ENCODE measurements at regions not wholly inside any gene's neighbourhood (a gene's known extent, or its start where the extent isn't known, plus 50 kb on each side); places are given as distances from the start of the nearest gene placed in this dataset.
A peak's percentile ranks its signal among the peaks of the same experiment; 100 is the strongest.
"Not testable (repeated sequence)": the region's sequence is repeated elsewhere in the genome, so short reads cannot be mapped to it uniquely, and the experiment has no call there.

DNA sequence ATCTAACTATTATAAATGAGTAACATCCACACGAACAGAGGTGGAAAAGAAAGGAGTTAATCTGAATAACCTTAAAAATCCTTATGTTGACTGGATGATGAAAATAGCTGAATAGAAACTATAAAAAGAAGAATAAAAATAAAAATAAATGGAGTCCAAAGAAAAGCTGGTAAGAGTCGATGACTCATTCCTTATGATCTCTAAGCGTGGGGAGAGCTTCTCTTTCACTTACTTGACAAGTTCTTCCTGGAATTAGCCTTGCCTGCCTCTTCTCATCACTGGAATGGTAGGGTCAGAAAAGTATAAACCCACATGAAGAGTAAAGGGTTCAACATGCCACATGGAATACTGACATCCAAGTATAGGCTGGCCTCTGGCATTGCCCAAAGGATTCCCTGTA lies 477.0 kb upstream of the RGMB start:
- DNase-seq = no peak

DNA sequence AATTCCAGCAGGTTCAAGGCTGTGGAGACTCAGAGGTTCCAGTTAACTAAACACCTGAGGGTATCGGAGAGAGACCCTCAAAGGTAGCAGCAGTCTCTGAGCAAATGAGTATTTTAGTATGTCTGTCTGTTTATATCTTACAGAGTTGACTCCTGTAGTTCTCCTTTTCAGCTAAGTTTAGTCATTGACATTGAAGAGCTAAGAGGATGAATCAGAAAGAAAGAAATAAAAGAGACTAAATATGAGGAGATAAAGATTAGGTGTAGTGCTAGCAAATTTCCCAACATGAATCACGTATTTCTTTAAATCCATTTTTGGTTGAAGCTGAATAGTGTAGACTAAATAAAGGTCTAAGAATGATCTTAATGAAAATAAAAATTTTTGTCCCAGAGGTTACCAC lies 474.0 kb upstream of the RGMB start:
- DNase-seq = no peak

DNA sequence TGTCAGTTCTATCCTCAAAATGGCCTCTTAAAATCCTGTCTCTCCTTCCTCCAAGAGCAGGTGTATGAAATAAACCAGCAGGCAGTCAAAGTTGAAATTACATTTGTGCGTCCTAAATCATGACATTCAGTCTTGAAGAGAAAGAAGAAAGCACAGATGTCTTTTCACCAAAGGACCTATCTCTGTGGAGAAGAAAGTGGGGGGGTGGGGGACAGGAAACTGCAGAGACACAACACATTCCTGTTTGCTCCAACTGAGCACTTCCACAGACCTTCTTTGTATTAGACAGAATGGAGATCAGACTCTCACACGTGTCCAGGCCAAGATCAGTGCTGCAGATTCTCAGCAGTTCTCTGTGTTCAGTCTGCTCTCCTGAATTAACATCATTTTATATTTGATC lies 471.9 kb upstream of the RGMB start:
- peak in 7 of 56 donors; percentile 1 to 26 (median 2) for DNase-seq

DNA sequence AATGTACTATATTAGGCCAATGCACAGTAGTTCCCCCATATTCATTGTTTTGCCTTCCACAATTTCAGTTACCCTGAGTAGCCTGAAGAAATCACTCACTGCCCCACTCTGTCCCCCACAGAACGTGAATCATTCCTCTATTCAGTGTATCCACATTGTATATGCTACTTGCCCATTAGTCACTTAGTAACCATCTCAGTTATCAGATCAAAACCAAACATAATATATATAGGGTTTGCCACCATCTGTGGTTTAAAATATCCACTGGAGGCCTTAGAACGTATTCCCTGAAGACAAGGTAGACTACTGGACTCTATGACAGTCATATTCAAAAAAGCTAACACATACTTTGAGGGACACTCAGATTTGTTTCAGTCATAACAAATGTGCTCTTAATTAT lies 465.7 kb upstream of the RGMB start:
- DNase-seq = no peak

DNA sequence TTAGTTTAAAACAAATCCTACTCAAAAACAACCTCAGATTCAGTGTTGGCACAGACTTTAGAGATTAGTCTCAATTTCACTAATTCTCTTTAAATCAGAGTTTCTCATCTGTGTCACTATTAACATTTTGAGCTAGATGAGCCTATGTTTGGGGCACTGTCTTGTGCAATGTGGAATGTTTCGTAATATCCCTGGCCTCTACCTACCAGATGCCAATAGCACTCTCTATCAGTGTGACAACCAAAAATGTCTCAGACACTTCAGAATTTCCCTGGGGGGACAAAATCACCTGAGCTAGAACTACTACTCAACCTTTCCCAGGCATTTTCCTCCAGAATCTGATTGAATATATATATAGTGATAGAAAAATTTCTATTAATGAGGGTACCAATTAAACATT lies 465.2 kb upstream of the RGMB start:
- DNase-seq = no peak

DNA sequence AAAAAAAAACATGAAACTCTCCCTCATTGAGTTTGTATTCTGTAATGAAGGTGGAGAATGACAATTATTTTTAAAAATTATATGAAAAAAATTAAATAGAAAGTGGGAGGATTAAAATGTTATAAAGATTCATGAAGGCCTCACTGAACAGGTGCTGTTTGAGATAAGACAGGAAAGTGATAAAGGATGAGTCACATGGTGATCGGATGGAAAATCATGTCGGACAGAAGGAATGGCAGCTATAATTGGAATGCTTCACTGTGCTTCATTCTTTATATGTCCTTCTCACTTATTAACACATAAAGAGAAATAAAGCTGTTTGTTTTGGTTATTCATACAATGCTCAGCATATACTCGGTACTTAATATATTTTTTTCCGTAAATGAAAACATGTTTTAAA lies 464.5 kb upstream of the RGMB start:
- DNase-seq = no peak

DNA sequence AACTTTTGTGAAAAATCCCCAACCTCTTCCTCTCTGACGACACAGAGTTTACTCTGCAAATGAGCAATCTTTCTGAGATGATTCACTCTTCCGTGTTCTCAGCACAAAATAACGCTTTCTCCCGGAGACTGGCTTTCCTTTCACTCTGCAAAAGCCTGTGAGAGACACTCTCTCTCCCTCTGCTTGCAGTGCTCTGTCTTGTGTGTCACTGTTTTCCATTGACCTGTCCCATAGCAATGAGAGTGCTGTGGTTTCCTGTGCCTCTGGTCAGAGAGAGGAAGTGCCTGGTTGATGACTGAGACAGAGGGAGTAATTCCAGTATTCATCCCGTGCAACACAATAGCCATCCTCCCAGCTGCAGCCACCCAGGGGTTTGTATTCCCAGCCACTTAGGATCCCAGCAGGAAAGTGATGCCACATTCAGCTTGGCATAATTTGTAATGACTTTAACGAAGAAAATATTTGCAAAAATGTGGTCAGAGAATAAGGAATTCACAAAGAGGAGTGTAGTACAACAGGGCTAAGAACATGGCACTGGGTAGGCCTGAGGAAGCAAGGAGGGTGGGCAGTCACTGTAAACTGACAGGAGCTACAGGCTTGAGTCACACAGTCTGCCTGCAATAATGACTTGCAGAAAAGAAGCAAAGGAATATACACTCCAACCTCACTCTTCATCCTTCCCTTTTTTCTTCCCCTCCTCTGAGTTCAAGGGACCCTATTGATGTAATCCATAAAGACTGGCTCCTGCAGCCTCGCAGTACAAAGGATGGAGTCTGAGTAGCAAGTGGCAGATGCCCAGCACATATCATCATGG lies 463.5 kb upstream of the RGMB start:
- DNase-seq = peak in 24 of 56 donors; percentile 0 to 46 (median 8)

DNA sequence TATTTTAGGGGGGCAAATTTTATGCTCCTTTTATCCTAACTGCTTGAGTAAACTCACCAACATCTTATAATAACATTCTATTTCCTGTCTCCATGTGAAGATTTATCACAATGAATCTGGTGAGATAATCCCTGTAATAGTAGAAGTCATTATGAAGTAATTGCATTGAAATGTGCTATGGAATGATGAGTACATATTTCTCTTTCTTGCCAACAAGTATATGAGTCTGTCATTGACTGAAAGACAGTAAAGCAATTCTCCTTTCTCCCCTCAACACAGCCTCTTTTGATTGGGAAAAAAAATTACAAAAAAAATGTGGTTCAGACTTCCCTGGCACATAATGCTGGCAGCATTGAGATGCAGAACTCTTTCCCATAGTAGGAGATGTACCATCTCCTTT lies 459.2 kb upstream of the RGMB start:
- no peak for DNase-seq

DNA sequence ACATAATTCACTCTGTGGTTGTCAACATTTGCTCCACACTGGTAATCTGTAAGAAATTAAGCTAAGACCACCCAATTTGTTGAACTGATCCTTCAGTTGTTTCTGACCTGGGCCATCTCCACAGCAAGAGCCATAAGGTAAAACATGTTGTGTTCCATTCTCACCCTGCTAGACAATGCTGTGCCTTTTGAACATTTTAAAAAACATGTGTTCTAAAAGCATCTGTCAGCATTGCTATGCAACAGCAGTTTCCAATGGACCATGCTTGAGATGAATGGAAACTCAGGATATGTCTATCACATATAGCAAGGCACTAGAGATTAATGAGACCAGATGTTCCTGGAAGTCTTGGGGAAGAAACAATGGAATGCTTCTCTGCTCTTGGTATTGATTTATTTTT lies 455.1 kb upstream of the RGMB start:
- DNase-seq = no peak

DNA sequence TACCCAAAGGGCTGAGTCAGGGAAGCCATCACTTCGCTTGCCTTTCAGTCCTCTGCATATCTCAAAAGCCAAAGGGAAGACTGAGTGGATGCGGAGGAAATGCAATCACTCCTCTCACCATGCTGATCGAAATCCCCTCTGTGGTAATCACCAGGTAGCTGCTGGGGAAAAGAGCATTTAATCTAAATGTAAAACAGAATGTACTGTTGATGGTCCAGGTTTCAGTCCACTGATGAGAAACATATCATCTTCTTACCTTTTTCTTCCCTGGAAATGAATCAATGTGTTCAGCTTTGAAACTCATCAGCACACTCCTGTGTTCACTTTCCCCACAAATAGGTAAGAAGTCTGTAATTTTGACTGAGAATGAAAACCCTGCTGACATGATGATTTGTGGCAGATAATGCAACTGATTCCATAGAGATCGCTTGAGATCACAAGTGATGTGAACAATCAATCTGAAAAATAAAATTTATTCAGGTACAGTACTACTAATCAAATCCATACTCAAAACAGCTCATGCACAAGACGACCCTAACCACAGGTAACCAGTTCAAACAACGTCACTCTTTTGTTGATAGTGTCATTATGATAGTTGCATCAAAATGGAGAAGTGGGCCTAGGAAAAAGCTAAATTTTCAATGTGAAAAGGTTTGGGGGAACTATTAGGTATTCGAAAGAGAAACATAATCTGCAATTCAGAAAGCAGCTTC lies 454.0 kb upstream of the RGMB start:
- DNase-seq = no peak

DNA sequence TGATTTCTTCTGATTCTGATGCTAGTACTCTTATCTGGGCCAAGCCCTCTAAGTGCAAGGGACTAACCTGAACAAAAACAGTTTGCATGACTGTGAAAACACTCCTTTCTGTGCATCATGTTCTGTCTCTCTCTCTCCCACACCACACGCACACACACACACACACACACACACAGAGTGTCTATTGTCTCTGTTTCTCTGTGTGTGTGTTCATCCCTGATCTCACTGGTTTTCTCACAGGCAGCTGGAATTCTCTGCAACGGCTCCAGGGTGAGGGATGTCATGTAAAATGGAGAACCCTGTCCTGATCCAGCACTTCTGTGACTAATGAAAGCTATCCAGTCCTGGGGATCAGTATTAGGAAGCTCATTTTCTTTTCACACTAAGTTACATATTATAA lies 453.1 kb upstream of the RGMB start:
- DNase-seq = peak in 5 of 56 donors; percentile 1 to 12 (median 8)

DNA sequence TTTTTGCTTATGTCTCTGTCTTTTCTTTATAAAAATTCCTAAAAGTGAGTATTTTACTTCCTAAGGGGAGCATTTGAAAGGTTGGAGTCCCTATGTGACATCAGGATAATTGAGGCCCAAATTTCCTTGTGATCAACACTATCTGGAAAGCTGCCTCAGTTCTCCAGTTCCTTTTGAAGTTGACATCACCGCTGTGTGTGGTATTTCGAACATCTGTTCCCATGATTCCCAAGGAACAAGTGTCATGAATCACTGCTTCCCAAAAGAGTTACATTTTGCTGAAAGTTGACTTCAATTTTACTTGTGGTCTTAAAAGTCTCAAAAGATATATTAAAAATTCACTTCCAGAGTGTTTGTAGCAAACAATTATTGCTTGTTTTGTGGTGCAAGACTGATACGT lies 452.1 kb upstream of the RGMB start:
- DNase-seq = no peak

DNA sequence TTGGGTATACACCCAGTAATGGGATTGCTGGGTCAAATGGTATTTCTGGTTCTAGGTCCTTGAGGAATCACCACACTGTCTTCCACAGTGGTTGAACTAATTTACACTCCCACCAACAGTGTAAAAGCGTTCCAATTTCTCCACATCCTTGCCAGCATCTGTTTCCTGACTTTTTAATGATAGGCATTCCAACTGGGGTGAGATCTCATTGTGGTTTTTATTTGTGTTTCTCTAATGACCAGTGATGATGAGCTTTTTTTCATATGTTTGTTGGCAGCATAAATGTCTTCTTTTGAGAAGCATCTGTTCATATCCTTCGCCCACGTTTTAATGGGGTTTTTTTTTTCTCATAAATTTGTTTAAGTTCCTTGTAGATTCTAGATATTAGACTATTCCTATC lies 448.3 kb upstream of the RGMB start:
- not testable (repeated sequence) for DNase-seq

DNA sequence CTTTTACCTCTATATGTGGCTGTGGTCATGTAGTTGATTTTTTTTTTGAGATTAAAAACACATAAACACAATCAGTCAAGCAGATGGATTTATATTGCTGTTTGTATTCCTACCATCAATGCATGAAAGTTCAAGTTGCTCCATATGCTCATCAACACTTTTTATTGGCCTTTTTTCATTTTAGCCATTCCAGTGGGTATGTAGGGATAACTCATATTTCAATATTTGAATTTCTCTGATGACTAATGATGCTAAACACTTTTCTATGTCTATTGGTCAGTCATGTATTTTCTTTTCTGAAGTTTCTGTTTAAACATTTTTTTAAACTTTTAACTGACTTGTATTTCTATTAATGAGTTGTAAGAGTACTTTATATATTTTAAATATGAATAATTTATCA lies 445.4 kb upstream of the RGMB start:
- no peak for DNase-seq

DNA sequence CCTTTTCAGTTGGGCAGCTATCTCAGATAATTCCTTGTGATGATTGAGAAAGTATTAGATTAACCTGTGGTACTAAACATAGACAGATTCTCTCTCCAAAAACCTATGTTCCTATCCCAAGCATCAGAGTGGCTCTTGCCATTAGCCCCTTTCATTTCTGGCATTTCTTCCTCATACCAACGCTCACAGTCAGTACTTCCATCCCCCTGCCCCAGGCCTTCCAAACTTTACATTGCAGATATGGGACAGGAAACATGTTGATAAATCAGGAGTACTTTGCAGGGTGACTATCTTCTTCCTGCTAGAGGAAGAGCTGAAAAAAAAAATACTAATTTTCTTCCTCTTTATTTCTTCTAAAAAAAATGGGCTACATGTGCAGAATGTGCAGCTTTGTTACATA lies 442.6 kb upstream of the RGMB start:
- DNase-seq = no peak

DNA sequence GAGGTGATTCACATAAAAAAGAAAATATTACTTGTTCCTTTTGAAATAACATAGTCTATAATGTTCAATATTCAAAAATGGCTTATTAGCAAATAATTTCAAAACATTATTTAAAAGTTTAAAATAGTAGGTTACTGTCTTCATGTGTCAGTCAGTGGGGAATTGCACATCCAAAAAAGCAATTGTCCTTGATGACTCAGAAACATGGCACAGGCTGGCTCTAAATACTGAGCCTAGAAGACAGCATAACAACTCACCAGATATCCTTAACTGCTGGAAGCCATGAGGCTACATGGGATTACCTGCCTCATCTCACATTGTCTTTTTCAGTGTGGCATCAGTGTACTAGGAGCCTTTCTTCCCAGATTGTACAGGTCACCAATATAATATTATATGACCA lies 439.5 kb upstream of the RGMB start:
- no peak for DNase-seq

DNA sequence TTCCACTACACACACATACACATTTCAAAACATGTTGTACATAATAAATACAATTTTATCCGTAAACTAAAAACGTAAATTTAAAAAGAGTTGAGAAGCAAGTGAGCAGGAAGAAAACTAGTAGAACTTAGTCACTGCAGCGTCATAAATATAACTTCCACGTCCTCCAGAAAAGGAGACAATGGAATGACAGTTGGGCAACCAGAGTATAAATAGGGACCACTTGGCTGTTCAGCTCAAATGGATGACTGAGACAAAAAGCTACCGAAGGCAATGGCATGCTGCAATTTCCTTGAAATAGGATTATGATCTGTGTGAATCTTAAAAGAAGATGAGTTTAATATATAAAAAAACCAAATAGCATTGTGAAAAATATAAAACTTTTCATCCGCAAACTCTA lies 438.5 kb upstream of the RGMB start:
- no peak for DNase-seq

DNA sequence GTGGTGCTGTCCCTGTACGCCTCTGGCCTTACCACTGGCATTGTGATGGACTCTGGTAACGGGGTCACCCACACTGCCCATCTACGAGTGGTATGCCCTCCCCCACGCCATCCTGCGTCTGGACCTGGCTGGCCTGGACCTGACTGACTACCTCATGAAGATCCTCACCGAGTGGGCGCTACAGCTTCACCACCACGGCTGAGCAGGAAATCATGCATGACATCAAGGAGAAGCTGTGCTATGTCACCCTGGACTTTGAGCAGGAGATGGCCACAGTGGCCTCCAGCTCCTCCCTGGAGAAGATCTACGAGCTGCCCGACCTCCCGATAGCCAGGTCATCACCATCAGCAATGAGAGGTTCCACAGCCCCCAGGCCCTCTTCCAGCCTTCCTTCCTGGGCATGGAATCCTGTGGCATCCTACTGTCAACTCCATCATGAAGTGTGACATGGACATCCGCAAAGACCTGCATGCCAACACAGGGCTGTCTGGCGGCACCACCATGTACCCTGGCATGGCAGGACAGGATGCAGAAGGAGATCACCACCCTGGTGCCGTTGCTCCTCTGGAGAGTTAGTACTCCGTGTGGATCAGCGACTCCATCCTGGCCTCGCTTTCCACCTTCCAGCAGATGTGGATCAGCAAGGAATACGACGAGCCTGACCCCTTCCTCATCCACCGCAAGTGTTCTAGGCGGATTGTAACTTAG lies 434.2 kb upstream of the RGMB start:
- no peak for DNase-seq

DNA sequence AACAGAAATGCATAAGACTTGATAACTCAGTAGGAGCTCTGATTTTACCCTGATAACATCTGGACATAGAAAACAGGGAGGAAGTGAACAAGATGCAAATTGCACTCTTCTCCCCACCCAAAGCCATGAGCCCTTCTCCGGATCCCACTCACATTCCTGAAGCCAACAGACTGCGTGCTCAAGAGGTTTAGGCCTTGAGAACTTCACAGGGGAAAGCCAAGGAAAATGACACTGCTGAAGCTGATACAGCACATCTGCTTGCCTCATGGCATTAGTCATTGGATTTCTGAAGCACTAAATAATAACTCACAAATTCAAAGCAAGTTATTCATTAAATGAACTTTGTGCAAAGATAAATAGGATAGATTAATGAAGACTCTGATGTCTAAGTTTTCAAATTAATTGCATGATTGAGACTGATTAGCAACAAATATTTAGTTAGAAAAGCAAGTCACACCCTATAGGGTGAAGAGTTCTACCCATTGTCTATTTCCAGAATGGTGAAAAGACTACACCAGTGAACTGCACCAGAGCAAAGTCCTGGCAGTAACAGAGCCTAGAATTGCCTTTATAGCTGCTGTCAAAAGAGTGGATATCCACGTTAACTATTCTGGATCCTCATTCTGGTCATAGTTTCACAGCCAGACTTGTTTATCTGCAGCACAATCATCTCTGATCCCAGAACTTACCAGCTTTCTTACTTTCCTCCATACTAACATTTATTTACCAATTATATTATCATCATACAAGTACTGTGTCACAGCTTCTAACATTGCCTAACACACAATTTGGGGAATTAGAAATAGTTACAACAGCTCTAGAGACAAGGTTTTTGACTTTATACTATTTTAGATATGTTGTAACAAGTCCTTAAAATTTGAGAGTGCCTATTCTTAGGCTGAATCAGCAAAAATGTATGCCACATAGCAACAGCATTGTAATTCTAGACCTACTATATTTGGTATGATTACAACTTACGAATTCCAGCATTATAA lies 432.1 kb upstream of the RGMB start:
- no peak for DNase-seq

DNA sequence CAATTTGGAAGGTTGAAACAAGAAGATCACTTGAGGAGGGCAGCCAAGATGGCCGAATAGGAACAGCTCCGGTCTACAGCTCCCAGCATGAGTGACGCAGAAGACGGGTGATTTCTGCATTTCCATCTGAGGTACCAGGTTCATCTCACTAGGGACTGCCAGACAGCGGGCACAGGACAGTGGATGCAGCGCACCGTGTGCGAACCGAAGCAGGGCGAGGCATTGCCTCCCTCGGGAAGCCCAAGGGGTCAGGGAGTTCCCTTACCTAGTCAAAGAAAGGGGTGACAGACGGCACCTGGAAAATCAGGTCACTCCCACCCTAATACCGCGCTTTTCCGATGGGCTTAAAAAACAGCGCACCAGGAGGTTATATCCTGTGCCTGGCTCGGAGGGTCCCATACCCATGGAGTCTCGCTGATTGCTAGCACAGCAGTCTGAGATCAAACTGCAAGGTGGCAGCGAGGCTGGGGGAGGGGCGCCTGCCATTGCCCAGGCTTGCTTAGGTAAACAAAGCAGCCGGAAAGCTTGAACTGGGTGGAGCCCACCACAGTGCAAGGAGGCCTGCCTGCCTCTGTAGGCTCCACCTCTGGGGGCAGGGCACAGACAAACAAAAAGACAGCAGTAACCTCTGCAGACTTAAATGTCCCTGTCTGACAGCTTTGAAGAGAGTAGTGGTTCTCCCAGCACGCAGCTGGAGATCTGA lies 430.4 kb upstream of the RGMB start:
- not testable (repeated sequence) for DNase-seq
